Panc1 (cell line): ENCODE measurements at regions not wholly inside any gene's neighbourhood (a gene's known extent, or its start where the extent isn't known, plus 50 kb on each side); places are given as distances from the start of the nearest gene placed in this dataset.

ENCODE experiments used
- ATAC-seq: fragments of 200-7000 bp; cut with Tn5 transposase; 2 replicates; pipeline ENCODE4 v1.9.1; 2020; ENCODE audit warnings: mild to moderate bottlenecking, moderate library complexity
- BruUV-seq: library from RNA; stranded (reverse); fragments of 400-500 nt; replicated peaks from 2 replicates; lab custom pipeline; 2021; lab: Mats Ljungman, UMichigan
- CTCF ChIA-PET: fragments of 300-600 bp; sonication (Branson Sonifier 250); formaldehyde crosslinking; loops from one replicate; lab custom pipeline; 2022; ENCODE audit warnings: antibody characterized with exemption; lab: Charles Lee
- POLR2A ChIA-PET: fragments of 300-600 bp; sonication (Branson Sonifier 250); formaldehyde crosslinking; loops from one replicate; lab custom pipeline; 2022; ENCODE audit warnings: antibody characterized with exemption; lab: Charles Lee
- DNase-seq: peaks from one replicate; pipeline ENCODE4 v3.0.0-alpha.2; 2010; ENCODE audit warnings: low read depth, low spot score
- H3K27ac ChIP-seq: 2 replicates; pipeline ENCODE4 v1.5.1; 2011; ENCODE audit warnings: mild to moderate bottlenecking, low read length, inconsistent platforms
- H3K27me3 ChIP-seq: fragments of 200-500 bp; sonication (Bioruptor generic); 2 replicates; pipeline ENCODE4 v1.6.0; 2014; ENCODE audit warnings: low read length, inconsistent platforms; ENCODE audit not compliant: control insufficient read depth, insufficient read depth
- H3K36me3 ChIP-seq: fragments of 200-500 bp; sonication (Bioruptor generic); 2 replicates; pipeline ENCODE4 v1.5.1; 2014; ENCODE audit warnings: inconsistent platforms, mild to moderate bottlenecking, low read length, moderate library complexity; ENCODE audit not compliant: control insufficient read depth, insufficient read depth
- H3K4me1 ChIP-seq: 2 replicates; pipeline ENCODE4 v1.5.1; 2011; ENCODE audit warnings: inconsistent platforms, mild to moderate bottlenecking, low read length, moderate library complexity; ENCODE audit not compliant: control insufficient read depth, insufficient read depth
- H3K4me3 ChIP-seq, 2 experiments: 2 replicates each; pipeline ENCODE4 v1.5.1; 2011 to 2012; ENCODE audit warnings: low read depth in 2 of 2, low read length in 2 of 2, mild to moderate bottlenecking in 2 of 2, inconsistent platforms in 1 of 2, moderate library complexity in 1 of 2
- H3K9me3 ChIP-seq: fragments of 200-500 bp; sonication (Bioruptor generic); 2 replicates; pipeline ENCODE4 v1.5.1; 2014; ENCODE audit warnings: low read depth, mild to moderate bottlenecking, inconsistent platforms, low read length, moderate library complexity; ENCODE audit not compliant: control insufficient read depth, insufficient read depth
- CTCF ChIP-seq: fragments of 450-650 bp; IDR thresholded peaks from 2 replicates; pipeline ENCODE4 v1.5.1; 2017; ENCODE audit warnings: mild to moderate bottlenecking
- POLR2AphosphoS5 ChIP-seq: IDR thresholded peaks from 2 replicates; pipeline ENCODE4 v1.6.1; 2012; ENCODE audit warnings: mild to moderate bottlenecking, low read depth, low read length, moderate library complexity
- REST ChIP-seq, 2 experiments: IDR thresholded peaks; 2 replicates each; pipeline ENCODE4 v1.6.1; 2011 to 2012; ENCODE audit warnings: low read depth in 2 of 2, control low read depth in 1 of 2, low read length in 1 of 2, mild to moderate bottlenecking in 1 of 2, moderate library complexity in 1 of 2; ENCODE audit not compliant: insufficient read depth in 1 of 2
- SIN3A ChIP-seq: IDR thresholded peaks from 2 replicates; pipeline ENCODE4 v1.6.1; 2012; ENCODE audit warnings: low read depth, mild to moderate bottlenecking, low read length, moderate library complexity, borderline replicate concordance; ENCODE audit not compliant: insufficient read depth
- TCF7L2 ChIP-seq: IDR thresholded peaks from 2 replicates; pipeline ENCODE4 v1.6.1; 2011; ENCODE audit warnings: mild to moderate bottlenecking, low read depth, low read length, inconsistent platforms
- in situ Hi-C: cut with HindIII; loops from 2 replicates; pipeline ENCODE4 v1.10.0; 2016; ENCODE audit warnings: low sequenced_read_pairs, low pct_unique_long_range_greater_than_20kb
- intact Hi-C: fragments of 100-400 bp; cut with micrococcal nuclease; formaldehyde crosslinking; loops from one replicate; pipeline ENCODE4 v1.10.0; 2022; ENCODE audit not compliant: unreplicated experiment

- ChIA-PET POLR2A (no interaction called here), CTCF (no interaction called here)
- Histone ChIP-seq H3K27ac (no peak overlapping the region), H3K9me3 (peaks cover 6% of the 10 kb centered on the region; the same call in 1 of the 2 replicates), H3K4me3 (no peak overlapping the region), H3K36me3 (no peaks in the 10 kb centered on the region), H3K4me1 (no peaks in the 10 kb centered on the region), H3K27me3 (no peaks in the 10 kb centered on the region)
- no TSS peak for BruUV-seq
- in situ Hi-C loops (no loop called here), intact Hi-C loops (no loop called here)
- no peak for DNase-seq
- no peak for TF ChIP-seq SIN3A
- no peak for TF ChIP-seq REST (IDR thresholded peaks at IDR 0.05; ENCODE audit: insufficient read depth in 1 of 2, low read depth in 2 of 2, low read length in 1 of 2)
- no peak for TF ChIP-seq POLR2AphosphoS5
- no peak for TF ChIP-seq TCF7L2
- TF ChIP-seq CTCF: no peak
- ATAC-seq: no peak
Measured at GRCh38 chr6:23212398-23212797, 643.0 kb downstream of the HDGFL1 start.

- H3K27me3 ChIP-seq: no peaks in the 10 kb centered on the region
- no peak overlapping the region for H3K4me3 ChIP-seq
- in situ Hi-C loops (no loop called here), intact Hi-C loops (no loop called here)
- TF ChIP-seq REST (IDR thresholded peaks at IDR 0.05; ENCODE audit: insufficient read depth in 1 of 2, low read depth in 2 of 2, low read length in 1 of 2) (no peak), TCF7L2 (no peak), CTCF (no peak), POLR2AphosphoS5 (no peak), SIN3A (no peak)
- ChIA-PET CTCF (no interaction called here), POLR2A (no interaction called here)
- H3K36me3 ChIP-seq: no peaks in the 10 kb centered on the region
- H3K9me3 ChIP-seq: peaks cover 4% of the 10 kb centered on the region; the same call in 1 of the 2 replicates
- no peak for DNase-seq
- no peak for ATAC-seq
- H3K4me1 ChIP-seq: no peaks in the 10 kb centered on the region
- no TSS peak for BruUV-seq
- no peak overlapping the region for H3K27ac ChIP-seq
Measured at GRCh38 chr6:23213193-23213592, 643.8 kb downstream of the HDGFL1 start.
